DOHH2 (cell line): ENCODE measurements at regions not wholly inside any gene's neighbourhood (a gene's known extent, or its start where the extent isn't known, plus 50 kb on each side); places are given as distances from the start of the nearest gene placed in this dataset.

Experiments used
- H3F3A ChIP-seq: fragments of 200-600 bp; sonication (generic), shearing (Covaris generic); 2 replicates; pipeline ENCODE4 v1.6.0; 2016; ENCODE audit warnings: antibody characterized with exemption, mild to moderate bottlenecking; ENCODE audit not compliant: control insufficient read depth, insufficient read depth
- H3K27ac ChIP-seq: fragments of 200-600 bp; sonication (generic); 2 replicates; pipeline ENCODE4 v1.5.1; 2014; ENCODE audit warnings: low read depth, mild to moderate bottlenecking, low read length, moderate library complexity
- H3K27me3 ChIP-seq: fragments of 200-600 bp; sonication (generic); 2 replicates; pipeline ENCODE4 v1.6.1; 2014; ENCODE audit warnings: mild to moderate bottlenecking, low read length, mixed read lengths; ENCODE audit not compliant: control insufficient read depth
- H3K36me3 ChIP-seq: fragments of 200-600 bp; sonication (generic); 2 replicates; pipeline ENCODE4 v1.6.1; 2014; ENCODE audit warnings: mild to moderate bottlenecking, low read length, moderate library complexity, mixed read lengths; ENCODE audit not compliant: control insufficient read depth
- H3K4me1 ChIP-seq: fragments of 200-600 bp; sonication (generic); 2 replicates; pipeline ENCODE4 v1.6.1; 2014; ENCODE audit warnings: mild to moderate bottlenecking, low read length, mixed read lengths; ENCODE audit not compliant: control insufficient read depth
- H3K4me2 ChIP-seq: fragments of 200-600 bp; sonication (generic); 2 replicates; pipeline ENCODE4 v1.6.0; 2014; ENCODE audit warnings: mild to moderate bottlenecking, low read length, moderate library complexity
- H3K4me3 ChIP-seq: fragments of 200-600 bp; sonication (generic); 2 replicates; pipeline ENCODE4 v1.5.1; 2014; ENCODE audit warnings: mild to moderate bottlenecking, low read length, mixed read lengths
- H3K79me2 ChIP-seq: fragments of 200-600 bp; sonication (generic); 2 replicates; pipeline ENCODE4 v1.6.1; 2014; ENCODE audit warnings: mild to moderate bottlenecking, low read length, mixed read lengths; ENCODE audit not compliant: control insufficient read depth
- H3K9me2 ChIP-seq: fragments of 200-600 bp; sonication (generic); replicated peaks from 2 replicates; pipeline ENCODE4 v1.6.1; 2014; ENCODE audit warnings: mild to moderate bottlenecking, low read length, mixed read lengths; ENCODE audit not compliant: control insufficient read depth
- H3K9me3 ChIP-seq: fragments of 200-600 bp; sonication (generic); 2 replicates; pipeline ENCODE4 v1.6.1; 2014; ENCODE audit warnings: antibody characterized with exemption, low read length, mixed read lengths; ENCODE audit not compliant: control insufficient read depth, insufficient read depth
- H4K20me1 ChIP-seq: fragments of 200-600 bp; sonication (generic); 2 replicates; pipeline ENCODE4 v1.6.0; 2014; ENCODE audit warnings: low read depth, mild to moderate bottlenecking, antibody characterized with exemption, low read length, moderate library complexity; ENCODE audit not compliant: control insufficient read depth, insufficient read depth
- EZH2phosphoT487 ChIP-seq: fragments of 200-600 bp; sonication (generic); IDR thresholded peaks from 2 replicates; pipeline ENCODE4 v1.6.1; 2017; ENCODE audit warnings: borderline replicate concordance, mild to moderate bottlenecking, antibody characterized with exemption, low read length, moderate library complexity, mixed read lengths
- TF ChIP-seq, protein P1 (sequence below): fragments of 200-600 bp; sonication (generic); IDR thresholded peaks from one replicate; pipeline ENCODE4 v1.5.1; 2014; ENCODE audit warnings: antibody characterized with exemption, mild to moderate bottlenecking, low read depth, low read length; ENCODE audit not compliant: poor library complexity, severe bottlenecking

DNA sequence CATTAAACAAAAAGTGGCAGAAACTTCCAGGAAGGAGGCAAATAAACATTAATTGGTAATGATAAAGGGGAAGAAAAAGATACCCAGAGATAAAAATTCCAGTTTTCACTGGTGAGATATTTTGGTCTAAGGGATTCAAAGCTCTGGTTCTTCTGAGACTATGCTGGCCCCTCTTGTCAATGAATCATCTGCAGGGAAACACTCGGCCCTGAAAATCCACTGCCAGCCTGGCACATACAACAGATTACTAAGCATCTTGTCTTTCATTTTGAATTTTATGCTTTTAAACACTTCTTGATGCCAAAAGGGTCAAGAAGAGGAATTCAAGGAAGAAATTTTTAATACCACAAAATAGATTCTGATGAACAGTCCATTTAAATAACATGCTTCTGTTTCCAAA lies 1603.8 kb upstream of the ZEB2 start:
- TF ChIP-seq, protein P1, sequence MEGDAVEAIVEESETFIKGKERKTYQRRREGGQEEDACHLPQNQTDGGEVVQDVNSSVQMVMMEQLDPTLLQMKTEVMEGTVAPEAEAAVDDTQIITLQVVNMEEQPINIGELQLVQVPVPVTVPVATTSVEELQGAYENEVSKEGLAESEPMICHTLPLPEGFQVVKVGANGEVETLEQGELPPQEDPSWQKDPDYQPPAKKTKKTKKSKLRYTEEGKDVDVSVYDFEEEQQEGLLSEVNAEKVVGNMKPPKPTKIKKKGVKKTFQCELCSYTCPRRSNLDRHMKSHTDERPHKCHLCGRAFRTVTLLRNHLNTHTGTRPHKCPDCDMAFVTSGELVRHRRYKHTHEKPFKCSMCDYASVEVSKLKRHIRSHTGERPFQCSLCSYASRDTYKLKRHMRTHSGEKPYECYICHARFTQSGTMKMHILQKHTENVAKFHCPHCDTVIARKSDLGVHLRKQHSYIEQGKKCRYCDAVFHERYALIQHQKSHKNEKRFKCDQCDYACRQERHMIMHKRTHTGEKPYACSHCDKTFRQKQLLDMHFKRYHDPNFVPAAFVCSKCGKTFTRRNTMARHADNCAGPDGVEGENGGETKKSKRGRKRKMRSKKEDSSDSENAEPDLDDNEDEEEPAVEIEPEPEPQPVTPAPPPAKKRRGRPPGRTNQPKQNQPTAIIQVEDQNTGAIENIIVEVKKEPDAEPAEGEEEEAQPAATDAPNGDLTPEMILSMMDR, result no peak

DNA sequence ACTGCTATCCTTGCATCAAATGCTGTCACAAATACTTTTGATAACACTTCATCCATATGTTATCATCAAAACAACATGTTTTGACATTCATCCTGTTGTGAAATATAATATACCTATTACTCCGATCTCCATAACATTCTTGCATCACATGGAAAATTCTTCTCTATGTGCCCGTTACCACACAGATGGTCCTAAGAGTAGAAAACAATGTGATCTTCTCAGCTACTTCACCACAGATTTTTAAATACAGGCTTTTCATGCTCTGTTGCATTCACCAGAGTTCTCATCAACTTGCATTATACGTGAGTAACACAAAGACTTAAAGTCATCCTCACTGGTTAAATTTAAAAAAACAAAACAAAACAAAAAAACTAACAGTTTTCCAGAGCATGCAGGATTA lies 1603.3 kb upstream of the ZEB2 start:
- TF ChIP-seq, protein P1, result no peak
- TF ChIP-seq EZH2phosphoT487, result no peak
- no peak overlapping the region for H3K27ac ChIP-seq
- H3K4me2 ChIP-seq, result no peak overlapping the region
- 0 out of 2 replicates have a peak, but pooled peaks cover 3% of the 10 kb centered on the region for H3F3A ChIP-seq
- no peaks in the 10 kb centered on the region for H3K27me3 ChIP-seq
- H3K4me3 ChIP-seq, result no peak overlapping the region
- peaks cover 8% of the 10 kb centered on the region; the same call in 1 of the 2 replicates for H3K4me1 ChIP-seq
- no peaks in the 10 kb centered on the region for H3K9me2 ChIP-seq
- no peaks in the 10 kb centered on the region for H4K20me1 ChIP-seq
- H3K79me2 ChIP-seq, result no peaks in the 10 kb centered on the region
- H3K9me3 ChIP-seq, result no peaks in the 10 kb centered on the region
- H3K36me3 ChIP-seq, result no peaks in the 10 kb centered on the region

More for the DNA sequence above, 1603.8 kb upstream of the ZEB2 start:
- H3K27ac ChIP-seq, result no peak overlapping the region
- no peaks in the 10 kb centered on the region for H3K9me2 ChIP-seq
- H3K36me3 ChIP-seq, result no peaks in the 10 kb centered on the region
- H3K27me3 ChIP-seq, result no peaks in the 10 kb centered on the region
- no peaks in the 10 kb centered on the region for H3K9me3 ChIP-seq
- H3K4me3 ChIP-seq, result no peak overlapping the region
- H4K20me1 ChIP-seq, result no peaks in the 10 kb centered on the region
- 0 out of 2 replicates have a peak, but pooled peaks cover 3% of the 10 kb centered on the region for H3F3A ChIP-seq
- H3K4me1 ChIP-seq, result peaks cover 8% of the 10 kb centered on the region; the same call in 1 of the 2 replicates
- H3K79me2 ChIP-seq, result no peaks in the 10 kb centered on the region
- no peak overlapping the region for H3K4me2 ChIP-seq

DNA sequence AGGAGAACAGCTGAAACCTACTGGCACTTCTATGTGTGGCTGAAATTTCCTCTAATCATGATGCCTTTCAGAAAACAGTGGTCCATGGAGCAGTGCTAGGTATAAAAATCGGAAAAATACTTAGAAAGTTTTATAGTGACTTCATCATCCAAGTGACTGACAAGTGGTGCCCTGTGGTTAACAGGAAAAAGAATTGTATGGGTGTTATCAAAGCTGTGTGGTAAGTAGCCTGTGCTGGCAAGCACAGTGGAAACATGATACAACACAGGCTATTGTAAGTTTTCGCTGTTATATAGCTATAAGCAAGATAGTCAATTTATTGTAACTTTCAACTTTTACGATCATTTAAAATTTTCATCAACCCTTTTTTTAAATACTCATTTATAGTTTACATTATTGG lies 1599.7 kb upstream of the ZEB2 start:
- Histone ChIP-seq H3K36me3 (no peaks in the 10 kb centered on the region), H3K9me3 (no peaks in the 10 kb centered on the region), H3K27me3 (no peaks in the 10 kb centered on the region), H3K9me2 (no peaks in the 10 kb centered on the region), H3K27ac (no peak overlapping the region), H3F3A (0 out of 2 replicates have a peak, but pooled peaks cover 3% of the 10 kb centered on the region), H3K4me3 (no peak overlapping the region), H3K4me2 (no peak overlapping the region), H3K4me1 (peaks cover 8% of the 10 kb centered on the region; the same call in 1 of the 2 replicates), H4K20me1 (no peaks in the 10 kb centered on the region), H3K79me2 (no peaks in the 10 kb centered on the region)
- TF ChIP-seq EZH2phosphoT487, result no peak
- TF ChIP-seq, protein P1, result no peak

DNA sequence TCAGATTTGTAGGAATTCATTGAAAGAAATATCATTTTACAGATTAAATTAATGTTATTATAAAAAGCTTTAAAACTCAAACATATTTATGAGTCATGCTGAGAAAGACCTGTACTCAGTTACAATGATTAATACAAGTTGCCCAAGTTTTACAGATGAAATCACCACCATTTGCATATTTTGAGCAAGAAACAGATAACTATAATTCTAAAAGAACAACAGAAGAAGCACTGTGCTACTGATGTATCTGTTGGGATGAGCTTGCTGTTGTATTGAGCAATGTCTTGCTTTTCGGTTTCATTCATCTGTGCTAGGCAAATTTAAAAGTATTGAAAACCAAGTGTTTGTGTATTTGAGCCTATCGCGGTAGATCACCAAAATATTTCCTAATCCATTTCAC lies 1589.1 kb upstream of the ZEB2 start:
- Histone ChIP-seq H3K9me3 (no peaks in the 10 kb centered on the region), H3K4me2 (no peak overlapping the region)
- TF ChIP-seq, protein P1, result no peak
- no peak for TF ChIP-seq EZH2phosphoT487

More for the DNA sequence above, 1589.1 kb upstream of the ZEB2 start:
- no peaks in the 10 kb centered on the region for H3K9me2 ChIP-seq
- H3K4me3 ChIP-seq, result no peak overlapping the region
- H4K20me1 ChIP-seq, result no peaks in the 10 kb centered on the region
- no peak overlapping the region for H3K27ac ChIP-seq
- H3K79me2 ChIP-seq, result no peaks in the 10 kb centered on the region
- H3K27me3 ChIP-seq, result no peaks in the 10 kb centered on the region
- no peaks in the 10 kb centered on the region for H3K4me1 ChIP-seq
- H3K36me3 ChIP-seq, result no peaks in the 10 kb centered on the region
- no peaks in the 10 kb centered on the region for H3F3A ChIP-seq
